Hepatocyte (in vitro differentiated cells): ENCODE measurements at regions not wholly inside any gene's neighbourhood (a gene's known extent, or its start where the extent isn't known, plus 50 kb on each side); places are given as distances from the start of the nearest gene placed in this dataset.

Experiments used
- EZH2 ChIP-seq: fragments of 200-600 bp; sonication (generic); IDR thresholded peaks from 2 replicates; pipeline ENCODE4 v1.6.1; 2016; ENCODE audit warnings: antibody characterized with exemption, mild to moderate bottlenecking, borderline replicate concordance
- EZH2phosphoT487 ChIP-seq: fragments of 200-600 bp; sonication (generic); IDR thresholded peaks from one replicate; pipeline ENCODE4 v1.6.1; 2018; ENCODE audit warnings: antibody characterized with exemption, mild to moderate bottlenecking, low read depth, moderate library complexity; ENCODE audit not compliant: unreplicated experiment, severe bottlenecking
- TF ChIP-seq, protein P1 (sequence below): fragments of 200-600 bp; sonication (generic); IDR thresholded peaks from 2 replicates; pipeline ENCODE4 v1.5.1; 2016; ENCODE audit warnings: antibody characterized with exemption, mild to moderate bottlenecking; ENCODE audit not compliant: poor library complexity

DNA sequence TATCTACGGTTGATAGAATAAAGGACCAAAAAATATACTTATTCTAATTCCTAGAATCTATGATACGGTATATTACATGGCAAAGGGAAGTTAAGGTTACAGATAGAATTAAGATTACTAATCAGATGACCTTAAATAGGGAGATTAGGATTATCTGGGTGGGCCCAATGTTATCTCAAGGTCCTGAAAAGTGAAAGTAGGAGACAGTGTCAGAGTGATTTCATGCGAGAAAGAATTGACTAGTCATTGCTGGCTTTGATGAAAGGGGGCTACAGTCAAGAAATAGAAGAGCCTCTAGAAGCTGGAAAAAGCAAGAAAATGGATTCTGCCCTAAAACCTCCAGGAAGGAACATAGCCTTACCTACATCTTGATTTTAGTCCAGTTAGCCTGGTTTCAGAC, 176.9 kb upstream of the PPP1R2C start:
- TF ChIP-seq, protein P1, sequence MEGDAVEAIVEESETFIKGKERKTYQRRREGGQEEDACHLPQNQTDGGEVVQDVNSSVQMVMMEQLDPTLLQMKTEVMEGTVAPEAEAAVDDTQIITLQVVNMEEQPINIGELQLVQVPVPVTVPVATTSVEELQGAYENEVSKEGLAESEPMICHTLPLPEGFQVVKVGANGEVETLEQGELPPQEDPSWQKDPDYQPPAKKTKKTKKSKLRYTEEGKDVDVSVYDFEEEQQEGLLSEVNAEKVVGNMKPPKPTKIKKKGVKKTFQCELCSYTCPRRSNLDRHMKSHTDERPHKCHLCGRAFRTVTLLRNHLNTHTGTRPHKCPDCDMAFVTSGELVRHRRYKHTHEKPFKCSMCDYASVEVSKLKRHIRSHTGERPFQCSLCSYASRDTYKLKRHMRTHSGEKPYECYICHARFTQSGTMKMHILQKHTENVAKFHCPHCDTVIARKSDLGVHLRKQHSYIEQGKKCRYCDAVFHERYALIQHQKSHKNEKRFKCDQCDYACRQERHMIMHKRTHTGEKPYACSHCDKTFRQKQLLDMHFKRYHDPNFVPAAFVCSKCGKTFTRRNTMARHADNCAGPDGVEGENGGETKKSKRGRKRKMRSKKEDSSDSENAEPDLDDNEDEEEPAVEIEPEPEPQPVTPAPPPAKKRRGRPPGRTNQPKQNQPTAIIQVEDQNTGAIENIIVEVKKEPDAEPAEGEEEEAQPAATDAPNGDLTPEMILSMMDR: no peak
- TF ChIP-seq EZH2 (no peak), EZH2phosphoT487 (no peak)
